BE2C (cell line): ENCODE measurements at regions not wholly inside any gene's neighbourhood (a gene's known extent, or its start where the extent isn't known, plus 50 kb on each side); places are given as distances from the start of the nearest gene placed in this dataset.

Experiments used
- DNase-seq: peaks from one replicate; pipeline ENCODE4 v3.0.0-alpha.2; 2020
- H3K27me3 ChIP-seq: fragments of 250-450 bp; sonication (Bioruptor Pico); 2 replicates; pipeline ENCODE4 v1.5.1; 2020; ENCODE audit warnings: mild to moderate bottlenecking
- H3K36me3 ChIP-seq: fragments of 250-450 bp; sonication (Bioruptor Pico); 2 replicates; pipeline ENCODE4 v1.5.1; 2020; ENCODE audit warnings: mild to moderate bottlenecking
- H3K4me1 ChIP-seq: fragments of 250-450 bp; sonication (Bioruptor Pico); 2 replicates; pipeline ENCODE4 v1.5.1; 2020
- H3K4me3 ChIP-seq: 2 replicates; pipeline ENCODE4 v1.5.1; 2011; ENCODE audit warnings: low read depth, low read length
- H3K9me3 ChIP-seq: fragments of 250-450 bp; sonication (Bioruptor Pico); 2 replicates; pipeline ENCODE4 v1.5.1; 2020
- CTCF ChIP-seq: IDR thresholded peaks from 2 replicates; pipeline ENCODE4 v1.5.1; 2012; ENCODE audit warnings: mild to moderate bottlenecking, low read depth, low read length

- DNase-seq: no peak
- H3K27me3 ChIP-seq: no peaks in the 10 kb centered on the region
- H3K4me1 ChIP-seq: no peaks in the 10 kb centered on the region
- no peak overlapping the region for H3K4me3 ChIP-seq
- H3K9me3 ChIP-seq: no peaks in the 10 kb centered on the region
- TF ChIP-seq CTCF: no peak
- no peaks in the 10 kb centered on the region for H3K36me3 ChIP-seq
Observed at GRCh38 chr7:118330388-118330787, 105.9 kb downstream of the ANKRD7 start.

GRCh38 chr7:118346748-118347147 lies 122.2 kb downstream of the ANKRD7 start:
- Histone ChIP-seq H3K27me3 (no peaks in the 10 kb centered on the region), H3K36me3 (no peaks in the 10 kb centered on the region), H3K4me1 (no peaks in the 10 kb centered on the region), H3K9me3 (no peaks in the 10 kb centered on the region), H3K4me3 (no peak overlapping the region)
- no peak for DNase-seq
- no peak for TF ChIP-seq CTCF

GRCh38 chr7:118349604-118350003 lies 125.1 kb downstream of the ANKRD7 start:
- Histone ChIP-seq H3K4me1 (no peaks in the 10 kb centered on the region), H3K4me3 (no peak overlapping the region), H3K27me3 (no peaks in the 10 kb centered on the region), H3K9me3 (no peaks in the 10 kb centered on the region), H3K36me3 (no peaks in the 10 kb centered on the region)
- DNase-seq: no peak
- TF ChIP-seq CTCF: no peak

GRCh38 chr7:118350260-118350659 lies 125.8 kb downstream of the ANKRD7 start:
- Histone ChIP-seq H3K27me3 (no peaks in the 10 kb centered on the region), H3K36me3 (no peaks in the 10 kb centered on the region), H3K4me1 (no peaks in the 10 kb centered on the region), H3K9me3 (no peaks in the 10 kb centered on the region), H3K4me3 (no peak overlapping the region)
- DNase-seq: no peak
- TF ChIP-seq CTCF: no peak

- H3K36me3 ChIP-seq: no peaks in the 10 kb centered on the region
- TF ChIP-seq CTCF: no peak
- no peak for DNase-seq
Observed at GRCh38 chr7:118352867-118353453, 128.5 kb downstream of the ANKRD7 start.

GRCh38 chr7:118366363-118366762 lies 141.9 kb downstream of the ANKRD7 start:
- TF ChIP-seq CTCF: no peak
- no peaks in the 10 kb centered on the region for H3K9me3 ChIP-seq
- H3K27me3 ChIP-seq: no peaks in the 10 kb centered on the region
- H3K36me3 ChIP-seq: no peaks in the 10 kb centered on the region
- DNase-seq: no peak
- H3K4me3 ChIP-seq: no peak overlapping the region
- H3K4me1 ChIP-seq: no peaks in the 10 kb centered on the region

More at GRCh38 chr7:118352867-118353453, 128.5 kb downstream of the ANKRD7 start:
- Histone ChIP-seq H3K4me1 (no peaks in the 10 kb centered on the region), H3K27me3 (no peaks in the 10 kb centered on the region), H3K9me3 (no peaks in the 10 kb centered on the region), H3K4me3 (no peak overlapping the region)
